GM18907 (cell line): ENCODE measurements at regions not wholly inside any gene's neighbourhood (a gene's known extent, or its start where the extent isn't known, plus 50 kb on each side); places are given as distances from the start of the nearest gene placed in this dataset.
"Not testable (repeated sequence)": the region's sequence is repeated elsewhere in the genome, so short reads cannot be mapped to it uniquely, and the experiment has no call there.

Experiments
- ATAC-seq: cut with Tn5 transposase; IDR thresholded peaks from one replicate; pipeline ENCODE4 v1.9.1; 2021; ENCODE audit warnings: mild to moderate bottlenecking, moderate library complexity; ENCODE audit not compliant: unreplicated experiment

- not testable (repeated sequence) for ATAC-seq
Measured at GRCh38 chr5:91448079-91448478, 65.0 kb upstream of the ARRDC3 start.

GRCh38 chr5:91446880-91447279, 63.8 kb upstream of the ARRDC3 start:
- ATAC-seq = not testable (repeated sequence)

- no peak for ATAC-seq
Measured at GRCh38 chr5:91443761-91444467, 60.8 kb upstream of the ARRDC3 start.

GRCh38 chr5:91443023-91443422, 59.9 kb upstream of the ARRDC3 start:
- no peak for ATAC-seq

- ATAC-seq = no peak
Measured at GRCh38 chr5:91441082-91441481, 58.0 kb upstream of the ARRDC3 start.

GRCh38 chr5:91438871-91439270, 55.8 kb upstream of the ARRDC3 start:
- ATAC-seq = no peak

DNA sequence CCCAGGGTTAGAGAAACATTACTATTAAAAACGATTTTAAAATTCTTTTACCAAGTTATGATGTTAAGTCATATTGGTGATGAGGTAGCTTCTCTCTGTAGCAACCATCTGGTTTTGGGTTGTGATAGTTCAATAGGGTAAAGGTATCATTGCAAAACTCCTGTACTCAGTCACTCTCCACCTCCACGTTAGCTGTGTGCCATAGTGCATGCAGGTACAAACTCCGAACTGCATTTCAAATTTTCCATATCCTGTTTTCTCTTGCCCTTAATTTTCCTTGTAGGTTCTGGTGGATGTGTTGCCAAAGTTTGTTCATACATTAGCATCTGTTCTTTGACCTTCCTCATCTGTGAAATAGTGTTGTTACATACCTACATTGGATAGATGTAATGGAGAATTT, 53.1 kb upstream of the ARRDC3 start:
- no peak for ATAC-seq

DNA sequence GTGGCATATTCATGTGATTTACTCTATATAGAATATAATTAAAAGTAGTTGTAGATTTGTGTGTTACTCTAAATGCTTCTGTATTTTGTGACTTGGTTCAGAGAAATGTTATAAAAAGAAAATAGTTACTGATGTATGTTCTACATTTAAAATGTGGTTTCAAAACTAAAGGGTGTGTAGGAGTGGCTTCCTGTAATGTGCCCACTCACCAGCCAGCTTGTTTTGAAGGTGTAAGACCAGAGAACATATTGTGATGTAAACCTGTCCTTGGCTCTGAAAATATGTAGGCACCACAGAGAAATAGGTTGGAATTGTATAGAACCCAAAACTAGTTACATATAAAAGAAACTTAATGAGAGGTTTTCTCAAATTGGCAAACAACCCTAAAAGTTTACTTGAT, 51.2 kb upstream of the ARRDC3 start:
- ATAC-seq = no peak

- no peak for ATAC-seq
Measured at GRCh38 chr5:91433861-91434260, 50.7 kb upstream of the ARRDC3 start.
